SIG-M5 (cell line): ENCODE measurements at regions not wholly inside any gene's neighbourhood (a gene's known extent, or its start where the extent isn't known, plus 50 kb on each side); places are given as distances from the start of the nearest gene placed in this dataset.

Experiments used
- DNase-seq: peaks from one replicate; lab custom pipeline; 2025; lab: John Stamatoyannopoulos, UW

DNA sequence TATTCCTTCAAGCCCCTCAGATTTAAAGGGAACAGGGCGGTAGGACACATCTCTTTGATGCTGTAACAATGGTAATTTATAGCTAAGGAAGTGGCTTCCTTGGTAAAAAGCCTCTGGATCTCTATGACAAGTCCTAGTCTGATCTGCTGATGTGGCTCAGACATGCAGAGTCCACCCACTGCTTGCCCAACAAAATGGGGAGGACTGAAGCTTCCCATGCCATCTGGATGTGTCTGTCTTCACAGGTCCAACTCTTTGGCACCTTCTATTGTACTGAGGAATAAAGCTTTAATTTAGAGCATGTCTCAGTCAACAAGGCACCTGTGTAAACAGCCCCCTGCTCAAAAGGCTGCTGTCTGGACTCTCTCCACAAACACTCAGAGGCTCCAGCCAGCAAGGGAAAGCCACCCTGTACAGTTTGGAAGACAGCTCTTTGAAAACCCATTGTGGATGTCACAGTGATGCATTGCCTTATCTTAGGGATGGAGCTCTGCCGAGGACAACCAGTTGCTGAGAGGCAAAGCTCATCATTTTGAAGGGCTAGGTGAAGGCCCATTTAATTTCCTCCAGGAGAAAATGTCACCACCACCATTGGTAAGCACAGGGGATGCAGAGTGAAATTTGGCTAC is 348.6 kb upstream of the GRM7 start:
- no peak for DNase-seq

DNA sequence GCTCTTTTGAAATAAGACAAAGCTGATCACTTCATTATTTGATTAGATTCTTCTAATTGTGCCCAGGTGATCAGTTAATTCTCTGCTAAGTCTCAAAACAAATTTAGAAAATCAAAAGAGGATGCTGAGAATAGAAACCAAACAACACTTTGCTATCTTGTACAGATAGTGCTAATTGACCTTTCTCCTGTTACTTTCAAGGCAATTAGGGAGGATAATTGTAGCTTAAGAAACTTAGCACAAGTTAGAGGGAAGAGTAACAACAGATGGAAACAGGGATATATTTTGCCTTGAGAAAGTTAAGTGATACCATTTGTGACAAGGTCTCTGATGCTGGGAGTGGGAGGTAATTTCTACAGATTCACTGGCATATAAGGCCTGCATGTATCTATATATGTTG is 344.8 kb upstream of the GRM7 start:
- DNase-seq, result no peak

DNA sequence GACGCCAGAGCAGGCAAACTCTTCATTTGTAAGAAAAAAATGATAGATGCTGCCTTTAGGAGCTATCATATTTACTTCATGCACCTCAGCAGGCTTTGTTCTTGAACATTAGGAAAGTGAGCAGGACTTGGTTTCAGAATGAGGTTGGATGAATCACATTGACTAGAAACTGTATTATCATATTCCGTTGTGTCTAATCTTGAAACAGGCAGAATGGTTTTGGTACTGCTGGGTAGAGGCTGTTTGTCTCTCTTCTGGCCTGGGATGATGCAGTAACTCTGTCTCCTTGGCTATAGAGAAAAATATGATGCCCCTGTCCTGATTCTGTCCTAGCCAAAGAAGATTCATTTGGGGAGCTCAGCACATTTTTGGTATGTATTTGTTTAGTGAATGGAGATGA is 344.2 kb upstream of the GRM7 start:
- DNase-seq, result no peak

- DNase-seq, result no peak
These were observed 342.1 kb upstream of the GRM7 start for GRCh38 chr3:6518709-6519345.

DNA sequence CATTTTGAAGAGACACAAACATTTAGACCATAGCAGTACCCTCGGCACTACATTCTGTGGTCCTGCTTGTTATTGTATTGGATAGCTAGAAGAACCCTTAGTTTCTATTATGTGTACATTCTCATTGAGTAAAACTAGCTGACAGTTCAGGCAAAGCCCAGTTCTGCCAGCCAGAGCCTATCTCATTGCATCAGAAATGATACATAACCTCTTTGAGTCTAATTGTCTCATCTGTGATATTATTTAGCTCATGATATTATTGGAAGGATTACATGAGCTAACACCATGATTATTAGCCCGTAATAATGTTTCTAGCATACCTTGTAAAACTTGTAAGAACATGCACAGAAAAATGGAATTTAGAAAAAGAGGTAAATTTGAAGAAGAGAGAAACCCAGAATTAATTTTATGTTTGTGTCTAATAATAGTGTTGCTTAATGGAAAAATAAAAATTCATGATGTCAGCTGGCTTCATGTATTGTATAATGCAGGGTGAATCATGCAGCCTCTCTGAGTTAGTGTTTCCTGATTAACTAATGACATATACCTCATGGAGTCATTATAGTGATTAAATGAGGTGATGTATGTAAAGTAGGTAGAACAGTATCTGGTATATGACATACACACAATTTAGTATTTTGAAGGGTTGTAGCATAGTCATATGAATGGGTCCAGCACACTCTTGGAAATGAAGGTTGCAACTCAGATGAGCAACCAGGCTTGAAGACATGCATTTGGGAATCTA is 339.4 kb upstream of the GRM7 start:
- no peak for DNase-seq

GRCh38 chr3:6522191-6522590 is 338.7 kb upstream of the GRM7 start:
- DNase-seq, result no peak

DNA sequence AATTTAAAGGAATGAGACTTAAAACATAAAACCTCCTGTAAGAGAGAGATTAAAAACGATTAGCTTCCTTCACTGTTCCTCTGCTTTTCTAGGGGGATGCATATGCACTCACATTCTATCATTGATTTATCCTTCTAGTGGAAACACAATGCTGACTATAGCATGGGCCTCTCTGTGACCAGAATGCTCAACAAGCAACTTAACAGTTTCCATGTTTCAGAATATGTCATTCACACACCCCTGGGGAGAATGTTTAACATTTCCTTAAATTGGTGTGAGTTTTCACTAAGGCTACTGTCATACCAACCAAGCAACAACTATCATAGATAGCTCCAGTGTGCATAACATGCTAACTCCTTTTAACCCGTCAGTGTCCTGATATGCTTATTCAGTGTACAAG is 337.9 kb upstream of the GRM7 start:
- DNase-seq, result no peak

- DNase-seq, result no peak
These were observed 336.4 kb upstream of the GRM7 start for GRCh38 chr3:6524479-6524878.

- DNase-seq, result no peak
These were observed 334.6 kb upstream of the GRM7 start for GRCh38 chr3:6526321-6526720.

DNA sequence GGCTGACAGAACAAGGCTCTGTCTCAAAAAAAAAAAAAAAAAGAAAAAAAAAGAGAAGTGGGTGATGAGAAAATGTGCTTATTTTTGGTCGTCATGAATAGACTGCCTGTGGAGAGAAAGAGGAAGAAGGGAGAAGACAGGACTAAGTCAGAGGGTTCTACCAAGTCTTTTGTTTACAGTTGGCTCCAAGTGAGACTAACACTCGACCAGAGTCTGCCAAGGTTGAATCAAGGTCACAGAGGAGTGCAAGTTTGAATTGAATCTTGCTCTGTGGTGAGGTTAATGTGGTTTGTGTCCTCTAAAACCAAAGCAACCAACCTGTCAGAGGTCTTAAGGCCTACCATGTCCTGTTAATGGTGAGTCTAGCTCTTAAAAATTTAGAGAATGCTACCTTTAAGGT is 334.1 kb upstream of the GRM7 start:
- DNase-seq, result peak; percentile 52

DNA sequence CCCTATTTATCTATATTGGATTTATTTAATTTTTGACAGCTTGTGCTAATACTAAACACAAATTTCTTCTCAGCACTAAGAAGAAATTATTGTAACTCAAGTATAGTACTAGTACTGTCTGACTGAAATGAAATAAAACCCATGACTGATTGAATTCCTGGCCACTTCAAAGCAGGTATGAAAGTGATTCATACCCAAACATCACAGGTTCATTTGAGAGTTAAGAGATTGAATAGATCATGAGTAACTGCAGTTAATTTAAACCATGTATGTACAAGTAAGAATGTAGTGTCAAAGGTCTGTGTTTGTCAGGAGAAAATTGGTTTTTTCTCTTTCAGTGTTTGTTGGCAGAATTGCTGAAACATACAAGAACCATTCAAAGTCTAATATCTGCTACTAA is 332.0 kb upstream of the GRM7 start:
- DNase-seq, result no peak

- DNase-seq, result no peak
These were observed 329.8 kb upstream of the GRM7 start for GRCh38 chr3:6531153-6531552.

DNA sequence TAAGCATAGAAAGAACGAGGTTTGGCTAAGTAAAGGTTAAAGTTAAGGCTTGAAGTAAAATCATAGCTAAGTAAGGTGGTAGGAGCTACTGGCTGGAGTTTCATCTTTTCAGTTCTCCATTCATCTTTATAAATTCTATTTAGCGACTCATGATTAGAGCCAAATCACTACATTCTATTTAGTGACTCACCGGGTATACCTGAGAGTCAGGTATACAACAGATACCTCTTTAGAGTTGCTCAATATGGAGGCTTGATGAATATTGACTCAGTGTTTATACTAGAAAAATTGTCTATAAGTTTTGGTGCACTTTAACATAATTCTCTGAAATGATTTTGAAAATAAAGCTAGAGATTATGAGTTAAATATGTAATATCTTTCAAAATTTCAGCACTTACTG is 328.8 kb upstream of the GRM7 start:
- DNase-seq, result no peak

DNA sequence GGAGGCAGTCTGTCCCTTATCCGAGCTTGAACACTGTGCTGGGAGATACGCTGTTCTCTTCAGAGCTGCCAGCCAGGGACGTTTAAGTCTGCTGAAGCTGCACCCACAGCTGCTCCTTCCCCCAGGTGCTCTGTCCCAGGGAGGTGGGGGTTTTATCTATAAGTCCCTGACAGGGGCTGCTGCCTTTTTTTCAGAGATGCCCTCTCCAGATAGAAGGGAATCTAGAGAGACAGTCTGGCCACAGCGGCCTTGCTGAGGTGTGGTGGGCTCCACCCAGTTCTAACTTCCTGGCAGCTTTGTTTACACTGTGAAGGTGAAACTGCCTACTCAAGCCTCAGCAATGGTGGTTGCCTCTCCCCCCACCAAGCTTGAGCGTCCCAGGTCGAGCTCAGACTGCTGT is 319.9 kb upstream of the GRM7 start:
- DNase-seq, result no peak

DNA sequence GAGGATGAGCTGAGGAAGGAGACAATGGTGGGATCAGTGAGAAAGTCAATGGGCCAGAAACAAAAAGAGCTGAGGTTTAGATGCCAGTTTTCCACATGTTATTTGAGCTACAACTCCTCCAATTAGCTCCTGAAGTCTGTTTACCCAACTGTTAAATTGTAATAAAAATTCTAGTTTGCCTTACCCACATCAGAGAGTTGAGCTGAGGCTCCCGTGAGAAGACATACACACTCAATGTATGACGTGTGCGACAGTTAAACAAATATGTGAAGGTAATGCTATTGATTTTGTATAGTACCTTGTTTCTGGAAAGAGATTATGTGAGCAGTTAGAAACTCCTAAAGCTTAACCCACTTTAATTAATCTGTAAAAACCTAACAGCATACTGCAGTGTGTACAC is 318.1 kb upstream of the GRM7 start:
- no peak for DNase-seq

DNA sequence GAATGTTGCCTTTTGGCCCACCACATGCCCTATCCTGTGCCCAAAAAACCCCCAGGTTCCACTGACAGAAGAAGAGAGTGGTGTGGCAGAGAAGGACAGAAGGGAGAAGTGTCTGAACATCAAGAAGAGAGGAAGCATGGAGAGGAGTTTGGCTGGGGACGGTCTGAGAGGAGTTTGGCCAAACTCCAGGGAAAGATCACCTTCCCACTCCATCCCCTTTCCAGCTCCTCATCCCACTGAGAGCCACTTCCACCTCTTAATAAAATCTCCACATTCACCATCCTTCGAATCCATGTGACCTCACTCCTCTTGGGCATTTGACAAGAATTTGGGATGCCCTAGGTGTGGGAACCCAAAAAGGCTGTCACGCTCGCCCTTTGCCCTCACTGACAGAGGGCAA is 311.6 kb upstream of the GRM7 start:
- DNase-seq, result no peak

DNA sequence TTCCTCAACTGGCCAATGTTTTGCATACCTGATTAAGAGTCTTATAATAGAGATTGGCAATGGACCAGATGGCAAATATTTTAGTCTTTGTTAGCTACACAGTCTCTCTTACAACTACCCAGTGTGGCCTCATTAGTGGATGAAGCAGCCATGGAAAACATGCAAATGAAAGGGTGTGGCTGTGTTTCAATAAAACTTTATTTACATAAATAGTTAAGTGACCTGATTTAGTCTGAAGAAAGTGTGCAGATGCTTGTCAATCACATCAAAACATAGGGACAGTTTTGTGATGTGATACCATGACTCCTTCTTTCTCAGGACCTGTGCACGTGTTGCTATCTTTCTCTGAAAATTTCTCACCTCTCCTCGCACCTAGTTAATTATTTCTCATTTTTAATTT is 309.8 kb upstream of the GRM7 start:
- DNase-seq, result no peak

GRCh38 chr3:6560259-6560658 is 300.7 kb upstream of the GRM7 start:
- no peak for DNase-seq

DNA sequence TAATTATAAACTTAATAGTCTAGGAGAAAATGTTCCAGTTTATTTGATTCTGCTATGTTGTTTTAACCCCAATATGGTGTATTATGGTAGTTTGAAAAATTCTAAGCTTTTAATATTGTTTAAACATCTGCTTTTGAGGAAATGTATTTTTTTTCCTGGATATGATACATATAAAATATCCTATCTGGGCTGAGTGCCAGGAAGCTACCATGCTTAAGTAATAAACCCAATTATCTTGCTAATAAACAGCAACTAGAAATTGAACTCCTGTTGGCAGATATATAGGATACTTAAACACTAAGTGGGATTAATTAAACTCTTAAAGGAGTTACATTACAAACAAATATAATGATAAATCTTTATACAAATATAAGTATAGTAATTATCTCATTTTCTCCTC is 293.7 kb upstream of the GRM7 start:
- DNase-seq, result no peak

DNA sequence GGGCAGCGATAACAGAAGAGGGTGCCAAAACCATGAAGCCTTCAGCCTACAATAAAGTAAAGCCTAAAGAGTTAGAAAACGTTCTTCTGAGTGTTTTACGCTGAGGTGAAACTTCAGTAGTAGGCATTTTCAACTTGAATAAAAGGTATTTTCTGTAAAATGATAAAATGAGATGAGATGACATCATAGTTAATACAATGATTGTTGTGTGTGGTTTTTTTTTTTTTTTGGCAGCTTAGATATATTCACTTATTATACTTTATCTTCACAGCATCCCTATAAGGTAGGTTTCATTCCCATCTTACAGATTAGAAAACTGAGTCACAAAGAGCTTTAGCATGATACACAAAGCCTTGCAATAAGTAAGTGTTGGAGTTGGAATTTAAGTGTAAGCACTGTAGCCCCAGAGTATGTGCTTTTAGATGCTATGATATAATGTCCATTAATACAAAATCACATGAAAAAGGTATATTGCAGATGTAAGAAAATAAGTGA is 291.9 kb upstream of the GRM7 start:
- no peak for DNase-seq

GRCh38 chr3:6571448-6571847 is 289.5 kb upstream of the GRM7 start:
- no peak for DNase-seq

DNA sequence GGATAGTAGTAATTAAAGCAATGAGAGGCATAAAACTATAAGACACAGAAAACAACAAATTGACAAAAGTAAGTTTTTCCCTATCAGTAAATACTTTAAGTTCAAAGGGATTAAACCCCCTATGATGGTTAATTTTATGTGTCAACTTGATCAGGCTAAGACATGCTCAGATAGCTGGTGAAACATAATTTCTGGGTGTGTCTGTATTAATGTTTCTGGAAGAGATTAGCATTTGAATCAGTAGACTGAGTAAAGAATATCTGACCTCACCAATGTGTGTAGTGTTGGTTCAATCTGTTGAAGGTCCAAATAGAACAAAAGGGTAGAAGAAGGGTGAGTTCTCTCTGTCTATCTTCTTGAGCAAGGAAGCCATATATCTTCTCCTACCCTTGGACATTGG is 283.3 kb upstream of the GRM7 start:
- DNase-seq, result no peak

- DNase-seq, result no peak
These were observed 282.4 kb upstream of the GRM7 start for GRCh38 chr3:6578526-6578925.
